NCI-H1694 (cell line): ENCODE measurements at regions not wholly inside any gene's neighbourhood (a gene's known extent, or its start where the extent isn't known, plus 50 kb on each side); places are given as distances from the start of the nearest gene placed in this dataset.

Source experiments
- DNase-seq: peaks from one replicate; lab custom pipeline; 2025; lab: John Stamatoyannopoulos, UW

GRCh38 chr3:59653405-59654122 lies 603.7 kb upstream of the CFAP20DC start:
- DNase-seq = no peak

- peak; percentile 1 for DNase-seq
Observed at GRCh38 chr3:59644479-59645402, 594.9 kb upstream of the CFAP20DC start.

GRCh38 chr3:59641169-59641899 lies 591.5 kb upstream of the CFAP20DC start:
- no peak for DNase-seq

GRCh38 chr3:59632760-59633573 lies 583.1 kb upstream of the CFAP20DC start:
- no peak for DNase-seq

GRCh38 chr3:59631482-59631881 lies 581.7 kb upstream of the CFAP20DC start:
- no peak for DNase-seq

GRCh38 chr3:59621037-59621436 lies 571.2 kb upstream of the CFAP20DC start:
- no peak for DNase-seq

- no peak for DNase-seq
Observed at GRCh38 chr3:59620325-59620724, 570.5 kb upstream of the CFAP20DC start.

- no peak for DNase-seq
Observed at GRCh38 chr3:59612444-59612715, 562.6 kb upstream of the CFAP20DC start.

- no peak for DNase-seq
Observed at GRCh38 chr3:59611649-59612443, 562.0 kb upstream of the CFAP20DC start.

- peak; percentile 38 for DNase-seq
Observed at GRCh38 chr3:59609657-59610348, 560.0 kb upstream of the CFAP20DC start.

- no peak for DNase-seq
Observed at GRCh38 chr3:59608356-59608755, 558.5 kb upstream of the CFAP20DC start.

- DNase-seq = no peak
Observed at GRCh38 chr3:59607656-59608055, 557.8 kb upstream of the CFAP20DC start.

GRCh38 chr3:59606638-59607266 lies 556.9 kb upstream of the CFAP20DC start:
- no peak for DNase-seq

- DNase-seq = no peak
Observed at GRCh38 chr3:59605944-59606534, 556.2 kb upstream of the CFAP20DC start.

GRCh38 chr3:59605318-59605717 lies 555.5 kb upstream of the CFAP20DC start:
- no peak for DNase-seq

- no peak for DNase-seq
Observed at GRCh38 chr3:59601486-59601885, 551.7 kb upstream of the CFAP20DC start.

- DNase-seq = no peak
Observed at GRCh38 chr3:59600631-59601030, 550.8 kb upstream of the CFAP20DC start.

GRCh38 chr3:59596741-59597140 lies 546.9 kb upstream of the CFAP20DC start:
- no peak for DNase-seq

- no peak for DNase-seq
Observed at GRCh38 chr3:59595830-59596229, 546.0 kb upstream of the CFAP20DC start.

- DNase-seq = no peak
Observed at GRCh38 chr3:59593380-59593779, 543.6 kb upstream of the CFAP20DC start.
